Endothelial cell of umbilical vein (primary cell): ENCODE measurements at regions not wholly inside any gene's neighbourhood (a gene's known extent, or its start where the extent isn't known, plus 50 kb on each side); places are given as distances from the start of the nearest gene placed in this dataset.

ENCODE experiments used
- BruUV-seq: library from RNA; stranded (reverse); fragments of 400-500 nt; replicated peaks from 2 replicates; lab custom pipeline; 2021; lab: Mats Ljungman, UMichigan
- CTCF ChIA-PET: fragments of 300-600, 350-600 bp; sonication (Branson Sonifier 250); formaldehyde crosslinking; loops from one replicate; lab custom pipeline; 2021; ENCODE audit warnings: antibody characterized with exemption, inconsistent platforms; lab: Charles Lee
- POLR2A ChIA-PET: fragments of 300-600, 350-600 bp; sonication (Branson Sonifier 250); formaldehyde crosslinking; loops from one replicate; lab custom pipeline; 2021; ENCODE audit warnings: antibody characterized with exemption, inconsistent platforms; lab: Charles Lee
- DNase-seq: peaks from one replicate; pipeline ENCODE4 v3.0.0-alpha.2; 2011; ENCODE audit warnings: low read depth, low spot score
- FAIRE-seq: peaks from 2 replicates; lab custom pipeline; 2011; peaks lifted over from hg19 to GRCh38; lab: Jason Lieb, UNC
- H2AFZ ChIP-seq: 2 replicates; pipeline ENCODE4 v1.6.0; 2012; ENCODE audit warnings: low read depth, low read length, control low read depth, inconsistent platforms
- H3K27ac ChIP-seq: 2 replicates; pipeline ENCODE4 v1.5.1; 2011; ENCODE audit warnings: low read depth, mild to moderate bottlenecking, control low read depth, low read length, moderate library complexity; ENCODE audit not compliant: insufficient read depth
- H3K27me3 ChIP-seq, 2 experiments: 2 replicates each; pipeline versions ENCODE4 v1.6.0 to v1.6.1; 2011; ENCODE audit warnings: low read length in 2 of 2, mixed read lengths in 1 of 2; ENCODE audit not compliant: control insufficient read depth in 2 of 2, insufficient read depth in 2 of 2
- H3K36me3 ChIP-seq, 2 experiments: 2 replicates in 1 of 2; 3 replicates in 1 of 2; pipeline ENCODE4 v1.5.1; 2011; ENCODE audit warnings: low read length in 2 of 2, mild to moderate bottlenecking in 1 of 2, moderate library complexity in 1 of 2; ENCODE audit not compliant: control insufficient read depth in 2 of 2, insufficient read depth in 2 of 2; ENCODE audit errors: extremely low read depth in 1 of 2
- H3K4me1 ChIP-seq: 3 replicates; pipeline ENCODE4 v1.5.1; 2011; ENCODE audit warnings: mild to moderate bottlenecking, low read length; ENCODE audit not compliant: control insufficient read depth, insufficient read depth; ENCODE audit errors: extremely low read depth
- H3K4me2 ChIP-seq: 2 replicates; pipeline ENCODE4 v1.6.1; 2011; ENCODE audit warnings: low read length, control low read depth, mixed read lengths; ENCODE audit not compliant: insufficient read depth
- H3K4me3 ChIP-seq, 3 experiments: fragments of 200-600 bp in 1 of 3; sonication (generic), shearing (Covaris generic) in 1 of 3; replicated peaks in 1 of 3; 2 replicates each; pipeline ENCODE4 v1.5.1; 2011 to 2016; ENCODE audit warnings: control low read depth in 3 of 3, low read length in 3 of 3, mild to moderate bottlenecking in 2 of 3, inconsistent platforms in 1 of 3, low read depth in 1 of 3, moderate library complexity in 1 of 3; ENCODE audit not compliant: insufficient read depth in 1 of 3
- H3K79me2 ChIP-seq: 2 replicates; pipeline ENCODE4 v1.6.0; 2012; ENCODE audit warnings: low read length, inconsistent platforms; ENCODE audit not compliant: control insufficient read depth, insufficient read depth
- H3K9ac ChIP-seq: replicated peaks from 2 replicates; pipeline ENCODE3; 2011; ENCODE audit warnings: low read length, control low read depth; ENCODE audit not compliant: insufficient read depth; ENCODE audit errors: extremely low read depth
- H3K9me1 ChIP-seq: replicated peaks from 3 replicates; pipeline ENCODE4 v1.6.0; 2011; ENCODE audit warnings: mild to moderate bottlenecking, low read length; ENCODE audit not compliant: control insufficient read depth, insufficient read depth; ENCODE audit errors: extremely low read depth
- H3K9me3 ChIP-seq: replicated peaks from 2 replicates; pipeline ENCODE4 v1.5.1; 2012; ENCODE audit warnings: low read length, inconsistent platforms; ENCODE audit not compliant: control insufficient read depth, insufficient read depth
- H4K20me1 ChIP-seq: replicated peaks from 2 replicates; pipeline ENCODE3; 2011; ENCODE audit warnings: mild to moderate bottlenecking, low read length; ENCODE audit not compliant: control insufficient read depth, insufficient read depth; ENCODE audit errors: extremely low read depth
- CTCF ChIP-seq, 2 donors: IDR thresholded peaks; 1 replicate in 1 of 2; 2 replicates in 1 of 2; pipeline ENCODE4 v1.5.1; 2011; ENCODE audit warnings: low read length in 2 of 2, mild to moderate bottlenecking in 2 of 2, moderate library complexity in 2 of 2, control low read depth in 1 of 2, inconsistent platforms in 1 of 2, low read depth in 1 of 2; ENCODE audit not compliant: insufficient read depth in 1 of 2; ENCODE audit errors: extremely low read depth in 1 of 2
- EZH2 ChIP-seq: IDR thresholded peaks from 2 replicates; pipeline ENCODE4 v1.6.1; 2012; ENCODE audit warnings: borderline replicate concordance, low read depth, mild to moderate bottlenecking, moderate library complexity, low read length, inconsistent platforms; ENCODE audit not compliant: severe bottlenecking
- FOS ChIP-seq: IDR thresholded peaks from 2 replicates; pipeline ENCODE4 v1.6.1; 2011; ENCODE audit warnings: mild to moderate bottlenecking, low read length, moderate library complexity, borderline replicate concordance; ENCODE audit not compliant: insufficient read depth
- GATA2 ChIP-seq: IDR thresholded peaks from 2 replicates; pipeline ENCODE4 v1.7.0; 2011; ENCODE audit warnings: low read depth, mild to moderate bottlenecking, moderate library complexity, mixed read lengths, low read length; ENCODE audit not compliant: insufficient read length, insufficient read depth
- JUN ChIP-seq: IDR thresholded peaks from 2 replicates; pipeline ENCODE4 v1.6.1; 2011; ENCODE audit warnings: borderline replicate concordance, low read depth; ENCODE audit not compliant: insufficient read length, insufficient read depth
- MAX ChIP-seq: IDR thresholded peaks from 2 replicates; pipeline ENCODE4 v1.6.1; 2011; ENCODE audit not compliant: insufficient read depth, insufficient read length
- MYC ChIP-seq: IDR thresholded peaks from one replicate; pipeline ENCODE4 v1.6.1; 2011; ENCODE audit warnings: mild to moderate bottlenecking, low read depth, low read length
- POLR2A ChIP-seq: IDR thresholded peaks from 2 replicates; pipeline ENCODE4 v1.6.1; 2012; ENCODE audit warnings: low read depth, mild to moderate bottlenecking, control low read depth, low read length
- POLR2AphosphoS5 ChIP-seq: IDR thresholded peaks from 2 replicates; pipeline ENCODE4 v1.6.1; 2012; ENCODE audit warnings: low read depth, mild to moderate bottlenecking, control low read depth, low read length, moderate library complexity; ENCODE audit not compliant: insufficient read depth
- dilution Hi-C: fragments of 300-500 bp; cut with MboI; formaldehyde crosslinking; loops from one replicate; pipeline ENCODE4 v1.15.0; 2019; ENCODE audit warnings: low sequenced_read_pairs; ENCODE audit not compliant: extremely low pct_ligation_motif_present
- intact Hi-C: fragments of 100-400 bp; cut with micrococcal nuclease; formaldehyde crosslinking; loops from one replicate; pipeline ENCODE4 v1.10.0; 2022

- no peaks in the 10 kb centered on the region for H3K4me1 ChIP-seq
- TF ChIP-seq MAX (no peak), GATA2 (no peak), JUN (no peak), FOS (no peak), CTCF (IDR thresholded peaks at IDR 0.05; ENCODE audit: extremely low read depth in 1 of 2, insufficient read depth in 1 of 2, low read depth in 1 of 2, low read length in 2 of 2) (no peak), POLR2AphosphoS5 (no peak), MYC (no peak), POLR2A (no peak), EZH2 (no peak)
- no peaks in the 10 kb centered on the region for H4K20me1 ChIP-seq
- no peaks in the 10 kb centered on the region for H3K79me2 ChIP-seq
- dilution Hi-C loops (no loop called here), intact Hi-C loops (loop anchor here (10.0 kb wide), 1 partner anchor 346 kb away; no protein-coding TSS in a partner anchor)
- CTCF ChIA-PET = interaction anchor here (1.2 kb wide), 1 partner anchor 14 kb away, joined by 3 read pairs; no protein-coding TSS in a partner anchor
- no peaks in the 10 kb centered on the region for H3K36me3 ChIP-seq
- no TSS peak for BruUV-seq
- no peak overlapping the region for H3K9ac ChIP-seq
- H3K27me3 ChIP-seq = no peaks in the 10 kb centered on the region
- H2AFZ ChIP-seq = no peak overlapping the region
- FAIRE-seq (no peak), DNase-seq (no peak)
- H3K4me2 ChIP-seq = no peak overlapping the region
- POLR2A ChIA-PET = no interaction called here
- no peaks in the 10 kb centered on the region for H3K9me1 ChIP-seq
- no peak overlapping the region for H3K4me3 ChIP-seq
- no peak overlapping the region for H3K27ac ChIP-seq
- H3K9me3 ChIP-seq = no peaks in the 10 kb centered on the region
These were observed 125.8 kb upstream of the ATP1B1 start for GRCh38 chr1:168980656-168981055.
